Activated T-cell treated with anti-CD3 and anti-CD28 coated beads for 24 hours (primary cell): ENCODE measurements at regions not wholly inside any gene's neighbourhood (a gene's known extent, or its start where the extent isn't known, plus 50 kb on each side); places are given as distances from the start of the nearest gene placed in this dataset.

Experiments
- DNase-seq: peaks from one replicate; pipeline ENCODE4 v3.0.0-alpha.2; 2020; ENCODE audit warnings: low read depth

DNA sequence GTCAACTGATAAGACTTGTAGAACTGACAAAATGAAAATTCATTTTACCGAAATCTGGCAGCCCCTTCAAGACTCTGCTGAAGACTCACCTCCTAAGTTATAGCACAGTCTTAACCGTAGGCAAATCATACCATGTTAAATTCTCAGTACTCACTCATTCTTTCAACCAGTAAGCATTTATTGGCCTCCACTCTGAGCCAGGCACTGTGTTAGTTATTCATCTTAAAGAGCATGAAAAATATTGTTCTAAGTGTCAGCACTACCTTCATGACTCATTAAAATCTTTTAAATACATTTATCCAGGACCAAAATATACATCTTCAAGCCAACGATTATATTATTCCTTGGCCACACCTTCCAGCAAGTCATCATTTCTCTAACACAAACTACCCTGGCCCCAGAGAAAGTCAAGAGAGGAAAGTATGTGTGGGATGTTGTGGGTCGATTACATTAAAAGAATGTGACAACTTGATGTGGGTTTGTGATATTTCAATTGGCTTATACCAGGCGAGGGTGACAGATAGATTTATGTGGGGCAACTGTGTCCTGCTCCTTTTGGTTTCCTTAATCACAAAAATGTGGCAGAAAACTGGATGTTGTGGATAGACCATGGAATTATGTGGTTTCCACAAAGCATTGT, 55.0 kb downstream of the TMEM30B start:
- no peak for DNase-seq

DNA sequence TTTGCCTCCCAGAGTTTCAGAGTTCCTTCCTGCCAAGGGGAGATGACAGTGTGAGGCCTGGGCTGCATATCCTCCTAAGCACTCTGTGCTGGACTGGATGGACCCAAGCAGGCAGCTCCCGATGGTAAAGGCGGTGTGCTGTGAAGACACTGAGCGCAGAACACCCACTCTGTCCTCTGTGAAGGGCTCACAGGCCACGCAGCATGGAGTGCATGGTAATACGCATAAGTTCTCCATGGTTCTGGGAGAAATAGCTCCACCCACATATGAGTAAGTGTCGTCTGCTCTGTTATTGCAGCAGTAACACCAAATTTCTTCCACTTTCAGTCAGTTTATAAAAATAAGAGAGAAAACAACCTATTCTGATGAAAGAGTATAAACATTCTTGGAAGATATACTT, 55.8 kb downstream of the TMEM30B start:
- no peak for DNase-seq

DNA sequence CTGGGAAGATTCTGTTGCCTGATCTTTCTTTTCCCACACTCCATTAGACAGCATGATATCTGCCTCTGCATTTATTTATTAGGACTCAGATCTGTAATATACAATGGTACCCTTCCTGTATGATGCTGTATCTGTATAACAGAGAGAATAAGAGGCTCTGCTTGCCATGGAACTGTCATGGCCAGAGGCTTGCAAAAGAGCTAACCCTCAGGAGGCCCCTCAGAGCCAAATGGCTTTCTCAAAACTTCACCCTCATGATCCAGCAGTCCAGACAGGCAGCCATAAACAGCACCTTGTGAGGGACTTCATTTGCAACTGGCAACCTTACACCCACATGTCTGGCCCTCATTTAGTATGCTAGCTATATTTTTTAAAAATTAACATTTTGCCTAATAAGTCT, 57.6 kb downstream of the TMEM30B start:
- no peak for DNase-seq

DNA sequence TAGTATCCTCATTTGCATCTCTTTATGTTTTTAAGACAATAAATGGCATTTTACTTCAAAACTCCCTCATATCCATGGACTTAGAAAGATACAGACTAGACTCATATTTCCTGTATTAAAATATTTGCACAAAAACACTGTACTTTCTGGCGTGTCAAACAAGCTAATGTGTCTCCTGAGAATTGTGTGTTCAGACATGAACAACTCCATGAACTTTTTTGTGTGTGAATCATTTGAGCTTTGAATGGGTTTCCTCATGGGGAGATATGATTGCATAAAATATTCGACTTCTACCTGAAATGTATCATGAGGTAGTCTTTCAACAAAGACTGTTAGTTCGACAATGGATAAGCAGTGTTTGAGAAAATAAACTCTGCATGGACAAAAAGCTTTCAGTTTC, 58.8 kb downstream of the TMEM30B start:
- no peak for DNase-seq

DNA sequence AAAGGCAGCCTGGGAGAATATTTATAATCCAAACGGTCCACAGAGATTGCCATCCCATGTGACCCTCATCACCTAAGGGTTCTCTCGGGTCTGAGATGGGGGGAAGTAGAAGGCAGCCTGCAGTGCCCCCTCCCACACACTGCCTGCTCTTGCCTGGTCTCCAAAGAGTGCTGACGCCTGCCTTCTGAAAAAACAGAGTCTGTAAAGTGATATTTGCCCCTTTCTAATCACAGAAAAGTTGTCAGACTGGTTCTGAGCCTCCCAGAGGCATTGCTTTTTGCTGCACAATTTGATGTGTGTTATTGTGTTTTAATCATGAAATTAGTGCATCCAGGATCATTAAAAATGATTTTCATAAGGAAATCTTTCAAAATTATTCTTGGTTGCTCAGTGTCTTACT, 59.2 kb downstream of the TMEM30B start:
- DNase-seq = no peak

DNA sequence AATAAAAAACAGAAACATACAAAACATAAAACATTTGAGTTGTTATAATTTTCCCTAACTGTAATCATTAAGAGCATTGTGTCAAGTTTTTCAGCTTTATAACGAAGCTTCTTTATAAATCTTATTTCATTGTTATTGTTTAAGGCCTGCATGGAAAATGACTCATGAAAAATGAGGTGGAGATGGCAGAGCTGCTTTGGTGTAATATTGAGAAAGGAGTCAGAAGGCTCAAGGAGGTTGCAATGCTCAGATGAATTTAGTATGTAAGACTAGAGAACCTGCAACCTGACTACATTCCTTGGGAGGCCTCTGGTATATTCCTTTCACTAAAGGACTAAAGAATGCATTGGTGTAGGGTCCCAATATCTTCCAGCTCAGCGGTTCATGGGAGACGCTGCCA, 61.5 kb downstream of the TMEM30B start:
- DNase-seq = no peak

DNA sequence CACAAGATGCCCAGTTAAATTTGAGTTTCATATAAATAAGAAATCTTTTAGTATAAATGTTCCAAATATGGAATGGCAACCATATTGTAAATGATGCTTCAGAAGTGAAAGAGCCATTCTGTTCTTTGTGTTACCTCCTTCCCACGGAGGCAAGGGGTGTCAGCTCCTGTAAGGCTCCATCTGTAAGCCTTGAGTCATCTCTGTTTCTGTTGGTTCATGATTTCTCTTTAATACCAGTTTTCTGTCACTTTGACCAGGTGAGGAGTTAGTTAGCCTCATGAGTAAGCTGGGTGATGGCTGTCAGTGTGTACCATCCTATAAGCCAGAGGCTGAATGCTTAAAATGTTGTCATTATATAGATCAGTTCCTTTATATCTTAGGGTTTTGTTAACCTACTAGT, 61.9 kb downstream of the TMEM30B start:
- DNase-seq = no peak

DNA sequence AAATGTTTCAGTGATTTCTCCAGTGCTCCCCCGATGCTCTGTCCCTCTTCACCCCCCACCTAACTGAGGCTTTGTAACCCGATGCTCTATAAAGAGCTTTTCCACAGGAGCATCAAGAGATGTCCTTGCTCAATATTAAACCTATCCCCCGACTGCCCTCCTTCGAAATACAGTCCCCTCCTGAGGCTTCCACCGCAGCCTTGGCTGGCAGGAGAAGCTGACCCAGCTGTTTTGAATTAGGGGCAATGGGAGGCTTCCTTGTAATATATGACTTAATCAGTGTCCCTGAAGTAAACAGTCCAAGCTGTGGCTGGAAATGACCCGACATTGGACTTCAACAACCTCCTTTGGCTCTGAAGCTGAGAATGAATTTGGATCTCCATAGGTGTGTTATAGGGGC, 62.4 kb downstream of the TMEM30B start:
- DNase-seq = no peak

DNA sequence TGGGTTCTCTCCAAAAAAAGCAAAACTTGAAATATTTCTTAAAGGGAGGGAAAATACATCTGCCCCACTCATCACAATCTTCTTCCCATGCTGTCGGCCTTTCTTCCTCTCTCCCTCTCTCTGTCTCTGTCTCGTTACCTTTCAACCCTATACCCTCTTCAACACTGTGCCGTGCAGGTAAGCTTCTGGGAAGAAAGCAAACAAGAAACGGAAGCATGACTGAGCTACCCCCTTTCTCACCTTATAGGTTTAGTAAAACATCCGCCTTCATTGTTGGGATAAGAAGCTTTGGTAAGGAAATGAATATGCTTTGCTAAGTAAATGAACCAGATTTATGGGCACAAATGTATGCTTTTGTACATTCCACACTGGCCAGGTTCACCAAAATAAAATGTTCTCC, 63.0 kb downstream of the TMEM30B start:
- DNase-seq = no peak

DNA sequence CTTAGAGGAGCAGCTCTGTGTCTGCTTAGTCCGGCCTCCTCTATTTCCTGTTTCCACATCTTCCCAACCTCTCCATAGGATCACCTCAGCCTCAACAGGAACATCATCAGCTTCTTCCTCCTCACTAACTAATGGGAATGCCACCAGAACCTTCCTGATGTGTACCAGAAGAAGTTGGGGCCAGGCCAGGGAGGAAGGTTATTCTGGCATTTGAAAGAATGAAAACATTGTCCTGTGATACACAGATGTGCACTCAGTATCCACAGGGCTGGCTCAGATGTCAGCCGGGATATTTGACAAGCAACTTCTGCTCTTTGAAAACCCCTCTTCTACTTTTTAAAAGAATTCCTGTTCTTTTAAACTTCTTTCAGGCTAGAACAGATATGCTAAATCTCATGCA, 63.6 kb downstream of the TMEM30B start:
- DNase-seq = no peak

DNA sequence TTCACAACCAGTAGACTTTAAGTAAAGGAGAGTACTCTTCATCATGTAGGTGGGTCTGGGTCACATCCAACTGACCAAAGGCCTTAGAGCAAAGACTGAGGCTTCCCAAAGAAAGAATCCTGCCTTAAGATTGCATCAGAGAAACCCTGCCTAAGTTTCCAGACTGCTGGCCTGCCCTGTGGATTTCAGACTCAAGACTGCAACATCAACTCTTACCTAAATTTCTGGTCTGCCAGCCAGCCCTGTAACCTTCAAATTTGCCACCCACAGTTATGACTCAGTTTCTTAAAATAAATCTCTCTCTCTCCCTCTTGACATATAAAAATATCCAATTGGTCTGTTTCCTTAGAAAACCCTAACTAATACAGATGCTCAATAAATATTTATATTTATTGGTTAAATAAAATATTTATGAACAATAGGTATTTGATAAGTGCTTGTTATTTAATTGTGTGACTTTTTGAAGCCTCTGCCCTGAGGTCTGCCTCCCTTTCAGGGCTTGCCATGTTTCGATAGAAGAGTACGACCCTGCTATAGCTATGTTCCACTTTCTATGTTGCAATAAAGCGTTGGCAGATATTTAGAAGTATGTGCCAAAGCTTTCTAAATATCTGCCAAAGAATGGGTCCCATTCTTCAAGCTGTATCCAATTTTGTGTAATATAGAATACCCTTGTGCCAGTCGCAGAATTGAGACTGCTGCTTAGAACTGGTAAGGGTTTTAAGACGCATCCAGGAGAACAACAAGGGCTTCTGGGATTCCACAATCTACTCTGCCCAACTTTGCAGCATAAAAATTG, 65.7 kb downstream of the TMEM30B start:
- no peak for DNase-seq

DNA sequence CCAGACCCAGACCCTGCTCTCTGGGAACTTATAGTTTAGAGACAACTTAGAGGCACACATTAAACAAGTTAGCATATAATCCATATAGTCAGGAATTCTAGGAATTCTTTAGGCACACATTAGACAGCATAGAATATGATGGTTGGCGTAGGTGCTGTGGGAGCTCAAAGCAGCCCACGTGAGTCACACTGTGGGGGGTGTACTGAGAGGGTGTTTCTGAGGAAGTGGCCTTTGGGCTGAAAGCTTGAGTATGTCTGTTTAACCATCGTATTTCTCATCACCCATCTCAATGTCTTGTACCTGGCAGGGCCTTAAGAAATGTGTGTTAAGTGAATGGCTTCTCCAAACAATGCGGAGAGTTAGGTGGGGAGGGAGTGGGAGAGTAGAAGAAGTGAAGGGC, 67.2 kb downstream of the TMEM30B start:
- no peak for DNase-seq

DNA sequence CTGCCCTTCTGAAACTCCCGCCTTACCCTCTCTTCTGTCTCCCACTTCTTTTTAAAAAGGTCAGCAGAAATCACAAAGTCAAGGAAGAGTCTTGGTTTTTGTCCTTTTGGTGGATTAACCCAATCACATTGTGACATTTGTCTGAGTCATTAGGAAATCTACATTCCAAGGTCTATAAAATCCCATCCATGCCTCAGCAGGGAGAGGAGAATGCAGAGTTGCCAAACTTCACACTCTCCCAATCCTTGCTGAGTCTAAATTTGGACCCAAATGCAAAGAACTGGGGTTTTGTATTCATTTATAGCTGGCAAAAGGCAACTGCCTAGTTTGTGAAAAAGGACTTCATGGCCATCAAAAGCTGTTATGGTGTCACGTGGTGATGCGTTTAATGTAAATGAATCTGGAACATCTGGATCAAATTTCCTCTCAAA, 67.9 kb downstream of the TMEM30B start:
- DNase-seq = no peak

DNA sequence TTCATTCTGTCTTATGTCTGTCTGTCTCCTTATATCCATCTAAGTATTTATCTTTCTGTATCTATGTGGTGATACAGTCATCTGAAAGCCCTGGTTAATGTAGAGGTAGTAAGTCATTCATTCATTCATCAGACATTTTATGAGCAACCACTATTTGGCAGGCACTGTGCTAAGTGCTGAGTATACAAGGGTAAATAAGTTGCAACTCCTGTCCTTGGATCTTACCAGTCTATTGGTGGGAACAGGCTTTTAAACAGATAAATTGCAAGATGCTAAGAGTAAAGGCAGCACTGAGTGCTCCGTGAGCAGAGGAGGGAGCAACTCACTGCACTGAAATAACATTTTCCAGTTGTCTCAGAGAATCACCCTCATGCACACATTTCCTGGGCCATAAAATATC, 68.6 kb downstream of the TMEM30B start:
- DNase-seq = no peak

DNA sequence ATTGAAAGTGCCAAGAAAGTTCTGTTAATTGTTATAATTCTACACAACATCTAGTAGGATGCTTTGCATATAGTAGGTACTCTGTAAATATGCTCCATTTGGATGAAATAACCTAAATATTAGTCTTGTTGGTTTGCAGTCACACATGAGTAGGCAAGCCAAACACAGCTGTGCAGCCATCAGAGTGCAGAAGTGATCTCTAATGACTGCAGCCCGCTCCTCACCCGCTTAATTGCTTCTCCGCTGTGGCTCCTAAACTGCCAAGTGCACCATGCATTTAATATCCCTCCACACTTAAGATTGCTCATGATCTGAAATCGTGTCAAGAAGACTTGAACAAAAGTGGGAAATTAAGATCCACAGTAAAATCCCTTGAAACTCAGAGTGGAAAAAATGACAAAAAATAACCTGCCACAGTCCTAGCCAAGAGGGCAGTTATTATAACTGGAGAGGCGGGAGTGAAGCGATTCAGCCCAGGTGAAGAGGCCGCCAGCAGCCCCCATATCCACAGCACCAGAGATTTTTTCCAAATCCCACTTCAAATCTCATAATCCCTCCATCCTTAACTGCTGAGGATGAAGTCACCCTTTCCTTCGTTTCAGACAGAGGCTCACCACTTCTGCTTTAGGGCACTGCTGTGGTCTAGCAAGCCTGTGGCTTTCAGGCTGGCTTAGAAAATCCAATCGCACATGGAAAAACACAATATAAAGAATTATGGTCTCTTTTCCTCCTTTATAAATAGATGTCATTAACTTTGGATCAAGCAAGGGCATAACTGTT, 69.5 kb downstream of the TMEM30B start:
- DNase-seq = no peak

DNA sequence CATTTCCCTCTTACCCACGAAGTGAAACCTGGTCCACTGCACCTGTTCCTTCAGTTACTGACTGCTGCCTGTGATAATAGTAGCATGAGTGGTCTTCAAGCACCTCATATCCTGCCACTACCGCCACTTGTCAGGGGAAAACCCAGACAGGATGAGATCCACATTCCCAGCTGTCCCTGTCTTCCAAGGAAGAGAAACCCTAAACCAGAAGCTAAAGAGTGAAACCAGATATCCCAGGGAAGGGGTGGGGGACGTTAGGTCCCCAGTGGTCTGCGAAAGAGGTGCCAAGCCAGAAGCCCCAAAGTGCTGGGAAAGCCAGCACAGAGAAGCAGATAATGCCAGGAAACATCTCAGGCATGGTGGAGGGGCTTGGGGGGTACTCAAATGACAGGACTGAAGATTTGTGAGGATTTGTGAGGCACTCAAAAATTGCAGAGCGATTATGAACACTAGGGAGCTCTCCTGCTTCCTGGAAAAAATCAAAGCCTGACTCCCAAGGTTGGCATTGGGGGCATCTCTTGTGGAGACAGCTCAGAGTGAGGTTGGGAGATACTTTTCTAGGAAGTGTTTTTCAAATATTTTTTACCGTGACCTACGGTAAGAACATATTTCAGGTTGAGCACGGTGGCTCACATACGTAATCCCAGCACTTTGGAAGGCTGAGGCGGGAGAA, 77.9 kb downstream of the TMEM30B start:
- no peak for DNase-seq

DNA sequence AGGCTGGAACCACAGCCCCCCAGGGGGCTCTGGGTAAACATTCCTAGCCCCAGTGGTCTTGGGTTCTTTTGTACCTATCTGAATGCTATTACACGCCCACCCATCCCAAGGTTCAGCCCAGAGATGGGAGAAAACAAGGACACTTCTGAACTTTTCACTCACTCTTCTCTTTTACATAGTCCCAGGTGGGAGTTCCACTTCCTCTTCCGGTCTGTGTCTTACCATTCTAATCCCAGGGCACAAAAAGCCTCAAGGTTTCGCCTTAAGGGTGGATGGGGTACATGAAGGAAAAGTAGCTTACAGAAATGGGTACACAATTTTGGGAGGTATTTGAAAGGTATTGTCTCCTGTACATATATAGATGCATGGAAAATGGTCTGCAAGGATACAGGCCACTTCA, 79.0 kb downstream of the TMEM30B start:
- DNase-seq = no peak

DNA sequence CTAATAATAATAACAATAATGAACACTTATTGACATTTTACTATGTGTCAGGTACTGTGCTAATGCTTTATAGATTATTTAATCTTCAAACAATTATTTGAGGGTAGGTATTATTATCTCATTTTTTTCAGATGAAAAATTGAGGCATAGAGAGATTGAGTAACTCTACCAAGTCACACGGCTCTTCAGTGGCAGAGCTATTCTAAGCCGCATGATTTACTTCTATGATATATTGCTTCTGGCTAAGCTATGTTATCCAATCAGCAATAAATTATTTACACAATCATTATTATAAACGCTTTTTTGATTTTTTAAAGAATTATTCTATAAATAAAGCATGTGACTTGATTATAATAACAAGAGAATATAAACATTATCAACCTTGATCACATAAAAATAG, 80.0 kb downstream of the TMEM30B start:
- DNase-seq = no peak

DNA sequence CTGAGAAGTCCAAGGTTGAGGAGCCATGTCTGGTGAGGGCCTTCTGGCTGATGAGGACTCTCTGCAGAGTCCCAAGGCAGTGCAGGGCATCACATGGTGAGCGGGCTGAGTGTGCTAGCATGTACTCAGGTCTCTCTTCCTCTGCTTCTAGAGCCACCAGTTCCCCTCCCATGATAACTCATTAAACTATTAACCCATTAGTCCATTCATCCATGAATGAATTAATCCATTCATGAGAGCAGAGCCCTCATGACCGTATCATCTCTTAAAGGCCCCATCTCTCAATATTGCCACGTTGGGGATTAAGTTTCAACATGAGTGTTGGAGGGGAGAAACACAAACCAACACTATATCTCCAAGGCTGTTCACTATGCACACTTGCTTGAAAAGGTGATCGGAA, 83.7 kb downstream of the TMEM30B start:
- DNase-seq = no peak

DNA sequence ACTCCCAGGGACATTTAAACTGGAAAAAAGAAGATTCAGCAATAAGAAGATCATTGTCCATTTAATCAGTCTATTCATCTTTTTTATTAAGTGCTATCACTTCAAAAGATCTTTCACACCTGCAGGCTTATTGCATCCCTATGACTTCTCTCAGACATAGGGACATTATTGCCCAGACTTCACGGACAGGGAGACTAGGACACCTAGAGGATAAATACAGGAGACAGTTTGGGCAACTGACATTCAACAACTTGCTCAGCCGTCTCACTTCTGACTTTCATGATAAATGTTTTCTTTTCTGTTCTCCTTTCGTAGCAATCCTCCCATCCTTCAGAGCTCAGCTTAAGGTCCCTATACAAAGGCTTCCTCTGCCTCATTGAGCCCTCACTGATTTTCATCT, 84.3 kb downstream of the TMEM30B start:
- no peak for DNase-seq

DNA sequence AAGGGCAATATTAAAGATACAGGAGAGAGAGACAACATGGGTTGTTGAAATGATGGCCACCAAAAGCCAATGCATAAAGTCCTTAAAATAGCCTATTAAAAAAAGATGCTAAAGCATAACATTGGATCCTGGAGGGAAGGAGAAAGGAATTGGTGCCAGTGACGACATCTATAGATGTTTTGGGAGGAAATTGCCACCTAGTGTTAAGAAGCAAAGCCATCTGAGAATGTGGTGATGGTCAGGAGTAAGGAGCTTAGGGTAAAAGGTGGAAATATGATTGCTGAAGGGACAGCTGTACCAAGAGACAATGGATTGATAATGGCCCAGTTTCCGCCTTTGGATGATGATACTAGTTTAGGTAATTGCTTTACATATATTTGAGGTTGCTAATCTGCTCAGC, 85.1 kb downstream of the TMEM30B start:
- DNase-seq = no peak

DNA sequence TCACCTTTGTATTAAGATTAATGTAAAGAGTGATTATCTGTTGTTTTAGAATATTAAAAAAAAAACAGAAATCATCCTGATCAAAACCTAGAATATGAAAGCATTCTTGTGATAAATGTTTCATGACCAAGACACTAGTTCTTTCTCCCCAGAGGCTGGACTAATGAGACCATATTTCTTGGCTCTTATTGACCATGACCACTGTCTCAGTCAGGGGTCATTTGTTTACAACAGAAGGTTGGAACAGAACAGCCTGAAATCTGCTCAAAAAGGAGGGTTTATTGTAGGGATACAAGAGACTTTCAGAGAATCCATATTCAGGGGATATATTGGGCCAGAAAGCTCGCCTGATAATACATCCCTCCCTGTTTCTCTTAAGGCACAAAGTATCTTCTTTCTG, 87.7 kb downstream of the TMEM30B start:
- no peak for DNase-seq

DNA sequence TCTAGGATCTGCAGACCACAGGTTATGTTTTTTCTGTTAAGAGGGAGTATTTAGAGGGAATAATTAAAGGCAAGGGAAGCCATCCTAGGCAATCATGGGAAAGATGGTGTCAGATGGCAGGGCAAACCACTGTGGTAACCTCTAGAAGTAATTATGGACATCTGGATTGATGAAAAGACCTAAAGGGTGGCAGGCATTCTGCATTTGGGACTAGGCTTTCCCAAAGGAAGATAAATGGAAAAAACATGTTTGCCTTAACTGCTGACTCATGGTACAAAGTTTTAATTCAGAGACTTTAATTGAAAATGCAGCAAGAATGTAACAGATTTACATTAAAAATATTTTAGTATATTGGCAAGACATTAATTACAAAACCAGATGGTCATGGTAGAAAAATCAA, 88.1 kb downstream of the TMEM30B start:
- DNase-seq = no peak
